ENCODE measurements at regions not wholly inside any gene's neighbourhood (a gene's known extent, or its start where the extent isn't known, plus 50 kb on each side); places are given as distances from the start of the nearest gene placed in this dataset.

GRCh38 chr4:163665101-163665500, 170.6 kb downstream of the TMA16 start:
- Mint-ChIP-seq H3K4me1 (peaks cover 59% of the 10 kb centered on the region), H3K27me3 (ENCODE audit: low read depth in 3 of 3) (no peaks in the 10 kb centered on the region), H3K4me3 (peak overlapping the region in 1 of 2 donors; percentile 60), H3K36me3 (no peaks in the 10 kb centered on the region), H3K27ac (peak overlapping the region; percentile 88 to 94 (median 91)), H3K9me3 (peaks cover 0 to 1% (median 0%) of the 10 kb centered on the region in 7 donors)
- H3K4me2 ChIP-seq (replicated peaks; ENCODE audit: extremely low read depth, low read length, poor library complexity, severe bottlenecking), result peak overlapping the region; percentile 72
- DNase-seq, result peak in 1 of 3 donors; percentile 19
- WGBS (ENCODE audit: insufficient coverage), result 0% methylated on average over 1 of the region's 2 CpGs
- no peak overlapping the region for H3K9ac ChIP-seq (ENCODE audit: insufficient read depth, low read length, poor library complexity, severe bottlenecking)
- peaks cover 16% of the 10 kb centered on the region for H3K79me2 ChIP-seq (ENCODE audit: insufficient read depth, low read length)
- H3K27me3 ChIP-seq (ENCODE audit: control insufficient read depth in 2 of 2, insufficient read depth in 2 of 2, low read length in 2 of 2), result no peaks in the 10 kb centered on the region
- no peaks in the 10 kb centered on the region for H3K36me3 ChIP-seq (replicated peaks in 1 of 2; ENCODE audit: control insufficient read depth in 1 of 2, insufficient read depth in 2 of 2, low read length in 2 of 2)
- no peaks in the 10 kb centered on the region for H4K20me1 ChIP-seq (ENCODE audit: insufficient read depth, low read length)
- no peaks in the 10 kb centered on the region for H3K9me3 ChIP-seq (replicated peaks in 1 of 2; ENCODE audit: control insufficient read depth in 1 of 2, insufficient read depth in 1 of 2, low read length in 2 of 2)
- intact Hi-C loops (cut with micrococcal nuclease), result loop anchor here (5.0 kb wide), 2 partner anchors 53 to 108 kb away; no protein-coding TSS in a partner anchor
- peak overlapping the region in 1 of 3 experiments; percentile 64 for H3K4me3 ChIP-seq (replicated peaks in 1 of 3; ENCODE audit: low read depth in 2 of 3, low read length in 3 of 3)
- H3K4me1 ChIP-seq (ENCODE audit: control insufficient read depth in 1 of 2, insufficient read depth in 2 of 2, low read length in 2 of 2), result peaks cover 54 to 61% of the 10 kb centered on the region in 2 donors
- TF ChIP-seq CTCF (IDR thresholded peaks at IDR 0.05), result no peak
- peak overlapping the region in 1 of 2 donors; percentile 78 for H3K27ac ChIP-seq (ENCODE audit: low read depth in 1 of 2, low read length in 2 of 2)
- no peak overlapping the region for H2AFZ ChIP-seq (ENCODE audit: insufficient read depth, low read depth, low read length, poor library complexity, severe bottlenecking)

- intact Hi-C loops (cut with micrococcal nuclease), result loop anchor here (5.0 kb wide), 2 partner anchors 53 to 108 kb away; no protein-coding TSS in a partner anchor
Observed at GRCh38 chr4:163665521-163666331, 171.2 kb downstream of the TMA16 start.

More at GRCh38 chr4:163665521-163666331, 171.2 kb downstream of the TMA16 start:
- H3K27ac ChIP-seq (ENCODE audit: low read depth in 1 of 2, low read length in 2 of 2), result peak overlapping the region; percentile 32 to 78
- WGBS (ENCODE audit: insufficient coverage), result no CpG with 5 or more reads among the region's 9 CpGs
- no peaks in the 10 kb centered on the region for H3K36me3 Mint-ChIP-seq
- no peaks in the 10 kb centered on the region for H3K27me3 ChIP-seq (ENCODE audit: control insufficient read depth in 2 of 2, insufficient read depth in 2 of 2, low read length in 2 of 2)
- peak; percentile 37 to 83 (median 68) for DNase-seq
- H3K36me3 ChIP-seq (replicated peaks in 1 of 2; ENCODE audit: control insufficient read depth in 1 of 2, insufficient read depth in 2 of 2, low read length in 2 of 2), result no peaks in the 10 kb centered on the region
- H4K20me1 ChIP-seq (ENCODE audit: insufficient read depth, low read length), result no peaks in the 10 kb centered on the region
- H2AFZ ChIP-seq (ENCODE audit: insufficient read depth, low read depth, low read length, poor library complexity, severe bottlenecking), result no peak overlapping the region
- peaks cover 54 to 61% of the 10 kb centered on the region in 2 donors for H3K4me1 ChIP-seq (ENCODE audit: control insufficient read depth in 1 of 2, insufficient read depth in 2 of 2, low read length in 2 of 2)
- no peaks in the 10 kb centered on the region for H3K9me3 Mint-ChIP-seq
- no peaks in the 10 kb centered on the region for H3K9me3 ChIP-seq (replicated peaks in 1 of 2; ENCODE audit: control insufficient read depth in 1 of 2, insufficient read depth in 1 of 2, low read length in 2 of 2)
- peaks cover 16% of the 10 kb centered on the region for H3K79me2 ChIP-seq (ENCODE audit: insufficient read depth, low read length)
- peak; percentile 64 for TF ChIP-seq CTCF (IDR thresholded peaks at IDR 0.05)
- H3K4me3 ChIP-seq (replicated peaks in 1 of 3; ENCODE audit: low read depth in 2 of 3, low read length in 3 of 3), result peak overlapping the region; percentile 11 to 64 (median 22)
- H3K4me1 Mint-ChIP-seq, result peaks cover 59% of the 10 kb centered on the region
- H3K27me3 Mint-ChIP-seq (ENCODE audit: low read depth in 3 of 3), result no peaks in the 10 kb centered on the region
- peak overlapping the region; percentile 88 to 94 (median 93) for H3K27ac Mint-ChIP-seq
- peak overlapping the region; percentile 72 for H3K4me2 ChIP-seq (replicated peaks; ENCODE audit: extremely low read depth, low read length, poor library complexity, severe bottlenecking)
- H3K4me3 Mint-ChIP-seq, result peak overlapping the region in 1 of 2 donors; percentile 72
- H3K9ac ChIP-seq (ENCODE audit: insufficient read depth, low read length, poor library complexity, severe bottlenecking), result peak overlapping the region; percentile 5

All from CD14-positive monocyte (primary cell).